ENCODE measurements at regions not wholly inside any gene's neighbourhood (a gene's known extent, or its start where the extent isn't known, plus 50 kb on each side); places are given as distances from the start of the nearest gene placed in this dataset.

GRCh38 chr11:91396236-91397133 is 828.1 kb upstream of the FAT3 start:
- Histone ChIP-seq H3K4me3 (no peak overlapping the region), H3K27me3 (no peaks in the 10 kb centered on the region), H3K27ac (no peak overlapping the region), H3K9me3 (peaks cover 0 to 5% of the 10 kb centered on the region in 2 donors), H3K4me1 (no peaks in the 10 kb centered on the region), H3K36me3 (no peaks in the 10 kb centered on the region)
- no peak for DNase-seq (ENCODE audit: low spot score in 2 of 2)
- no peak for TF ChIP-seq CTCF (IDR thresholded peaks at IDR 0.05)
- intact Hi-C loops (cut with DNase I) = no loop called here

GRCh38 chr11:91394727-91395414 is 829.7 kb upstream of the FAT3 start:
- no peaks in the 10 kb centered on the region for H3K27me3 ChIP-seq
- DNase-seq (ENCODE audit: low spot score in 2 of 2) = no peak
- H3K36me3 ChIP-seq = no peaks in the 10 kb centered on the region
- H3K9me3 ChIP-seq = peaks cover 0 to 3% of the 10 kb centered on the region in 2 donors
- no peaks in the 10 kb centered on the region for H3K4me1 ChIP-seq
- TF ChIP-seq CTCF (IDR thresholded peaks at IDR 0.05) = no peak
- H3K4me3 ChIP-seq = no peak overlapping the region
- no peak overlapping the region for H3K27ac ChIP-seq
- intact Hi-C loops (cut with DNase I) = no loop called here

GRCh38 chr11:91394073-91394726 is 830.4 kb upstream of the FAT3 start:
- Histone ChIP-seq H3K4me3 (no peak overlapping the region), H3K4me1 (no peaks in the 10 kb centered on the region), H3K27me3 (no peaks in the 10 kb centered on the region), H3K27ac (no peak overlapping the region), H3K9me3 (peaks cover 0 to 3% of the 10 kb centered on the region in 2 donors), H3K36me3 (no peaks in the 10 kb centered on the region)
- TF ChIP-seq CTCF (IDR thresholded peaks at IDR 0.05) = no peak
- no peak for DNase-seq (ENCODE audit: low spot score in 2 of 2)
- intact Hi-C loops (cut with DNase I) = no loop called here

- intact Hi-C loops (cut with DNase I) = no loop called here
- DNase-seq (ENCODE audit: low spot score in 2 of 2) = no peak
- TF ChIP-seq CTCF (IDR thresholded peaks at IDR 0.05) = no peak
- H3K27me3 ChIP-seq = no peaks in the 10 kb centered on the region
- H3K27ac ChIP-seq = no peak overlapping the region
- no peaks in the 10 kb centered on the region for H3K4me1 ChIP-seq
- H3K36me3 ChIP-seq = no peaks in the 10 kb centered on the region
- H3K9me3 ChIP-seq = no peaks in the 10 kb centered on the region
- H3K4me3 ChIP-seq = no peak overlapping the region
These were observed 841.7 kb upstream of the FAT3 start for GRCh38 chr11:91382946-91383345.

- no peak for TF ChIP-seq CTCF (IDR thresholded peaks at IDR 0.05)
- Histone ChIP-seq H3K27ac (no peak overlapping the region), H3K27me3 (no peaks in the 10 kb centered on the region), H3K9me3 (no peaks in the 10 kb centered on the region), H3K36me3 (no peaks in the 10 kb centered on the region), H3K4me1 (no peaks in the 10 kb centered on the region), H3K4me3 (no peak overlapping the region)
- intact Hi-C loops (cut with DNase I) = no loop called here
- DNase-seq (ENCODE audit: low spot score in 2 of 2) = no peak
These were observed 849.8 kb upstream of the FAT3 start for GRCh38 chr11:91374794-91375193.

Measured in ascending aorta (tissue), 2 donors.